Fibroblast of skin of right quadriceps (primary cell): ENCODE measurements at regions not wholly inside any gene's neighbourhood (a gene's known extent, or its start where the extent isn't known, plus 50 kb on each side); places are given as distances from the start of the nearest gene placed in this dataset.
"Not testable (repeated sequence)": the region's sequence is repeated elsewhere in the genome, so short reads cannot be mapped to it uniquely, and the experiment has no call there.

Source experiments
- DNase-seq: peaks from one replicate; pipeline ENCODE4 v3.0.0-alpha.2; 2013

DNA sequence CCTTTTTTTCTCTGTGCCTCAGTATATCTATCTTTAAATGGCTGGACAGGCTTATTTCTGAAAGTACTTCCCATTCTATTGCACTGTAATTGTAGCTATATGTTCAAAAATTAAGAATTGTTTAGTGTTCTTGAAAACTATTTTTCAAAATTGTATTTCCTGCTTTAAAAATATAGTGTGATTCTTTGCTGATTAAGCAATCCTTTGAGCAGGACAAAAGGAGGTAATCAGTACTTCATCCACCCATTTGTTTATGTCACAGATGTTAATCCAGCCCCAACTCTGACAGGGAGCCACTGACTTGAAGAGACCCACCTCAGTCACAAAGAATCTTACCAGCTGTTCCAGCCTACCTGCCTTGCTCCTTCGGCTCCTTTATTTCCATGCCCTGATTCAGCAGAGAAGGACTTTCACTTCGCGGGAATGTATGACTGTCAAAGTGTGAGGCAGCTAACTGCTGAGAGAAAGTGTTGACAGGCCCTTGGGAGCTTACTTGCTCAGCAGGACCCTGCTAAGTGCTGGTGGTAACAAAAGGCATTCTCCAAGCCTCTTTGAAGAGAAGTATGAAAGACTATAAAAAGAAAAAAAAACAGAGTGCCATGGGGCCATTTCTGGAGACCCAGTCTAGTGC is 393.3 kb upstream of the CYRIA start:
- no peak for DNase-seq

DNA sequence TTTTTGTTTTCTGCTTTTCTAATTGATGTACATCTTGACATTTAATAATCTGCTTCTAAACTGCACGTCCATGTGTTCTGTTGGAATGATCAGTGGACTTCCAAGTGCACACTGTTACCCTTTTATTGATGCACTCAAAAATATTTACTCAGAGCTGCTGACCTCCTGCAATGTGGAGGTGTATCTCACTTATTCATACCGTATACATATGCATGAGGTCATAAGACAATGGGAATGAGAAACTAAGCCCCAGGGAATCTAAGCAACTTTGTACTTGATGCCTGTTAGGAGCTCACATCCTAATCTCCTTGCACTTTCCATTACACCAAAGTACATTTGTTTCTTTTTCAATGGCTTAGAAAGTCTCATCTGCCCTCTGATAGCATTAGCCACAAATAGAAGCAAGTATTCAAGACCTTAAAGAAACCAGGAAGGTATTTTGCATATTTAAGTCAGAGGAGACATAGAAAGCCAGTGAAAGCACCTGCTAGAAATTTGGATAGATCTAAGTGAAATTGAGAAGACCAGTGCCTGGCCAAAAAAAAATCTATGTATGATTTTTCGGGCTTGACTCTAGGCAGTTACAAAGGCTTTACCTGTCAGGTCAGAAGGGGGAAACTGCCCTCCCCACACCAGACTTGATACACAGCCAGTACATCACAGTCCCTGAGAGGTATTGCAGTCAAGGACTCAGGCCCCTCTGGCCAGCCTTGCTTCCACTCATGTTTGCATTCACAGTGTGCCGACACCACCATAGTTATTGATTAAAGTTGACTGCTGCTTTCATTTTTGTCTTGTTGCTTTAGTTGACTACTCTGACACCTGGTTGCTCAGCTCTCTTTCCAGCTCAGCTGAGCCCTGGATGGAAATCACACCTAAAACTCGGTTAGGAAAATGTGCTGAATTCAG is 391.7 kb upstream of the CYRIA start:
- no peak for DNase-seq

DNA sequence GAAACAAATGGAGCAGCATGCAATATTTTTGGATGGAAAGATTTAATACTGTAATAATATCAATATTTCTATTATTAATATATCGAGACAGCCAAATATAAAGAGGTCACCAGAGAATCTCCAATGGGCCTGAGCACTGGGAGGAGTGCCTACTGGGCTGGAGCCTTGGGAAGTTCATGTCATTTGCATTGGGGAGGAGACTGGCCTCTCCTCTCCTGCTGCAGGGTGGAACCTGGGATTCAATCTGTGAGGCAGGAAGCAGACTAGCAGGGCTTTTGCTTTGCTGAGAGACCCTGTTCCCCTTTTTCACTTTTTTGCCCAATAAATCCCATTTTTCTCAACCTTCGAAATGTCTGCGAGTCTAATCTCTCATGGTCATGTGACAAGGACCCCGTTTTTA is 390.6 kb upstream of the CYRIA start:
- no peak for DNase-seq

DNA sequence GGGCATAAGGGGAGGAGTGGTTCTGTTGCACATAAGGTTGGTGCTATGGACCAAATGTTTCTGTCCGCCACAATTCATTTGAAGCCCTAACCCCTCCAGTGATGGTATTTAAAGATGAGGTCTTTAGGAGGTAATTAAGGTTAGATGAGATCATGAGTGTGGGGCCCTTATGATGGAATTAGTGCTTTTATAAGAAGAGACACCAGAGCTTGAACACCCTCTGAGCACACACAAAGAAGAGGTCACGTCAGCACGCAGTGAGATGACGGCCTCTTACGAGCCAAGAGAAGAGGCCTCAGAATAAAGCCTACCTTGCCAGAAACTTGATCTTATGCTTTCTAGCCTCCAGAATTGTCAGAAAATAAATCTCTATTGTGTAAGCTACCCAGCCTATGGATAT is 386.4 kb upstream of the CYRIA start:
- DNase-seq, result no peak

DNA sequence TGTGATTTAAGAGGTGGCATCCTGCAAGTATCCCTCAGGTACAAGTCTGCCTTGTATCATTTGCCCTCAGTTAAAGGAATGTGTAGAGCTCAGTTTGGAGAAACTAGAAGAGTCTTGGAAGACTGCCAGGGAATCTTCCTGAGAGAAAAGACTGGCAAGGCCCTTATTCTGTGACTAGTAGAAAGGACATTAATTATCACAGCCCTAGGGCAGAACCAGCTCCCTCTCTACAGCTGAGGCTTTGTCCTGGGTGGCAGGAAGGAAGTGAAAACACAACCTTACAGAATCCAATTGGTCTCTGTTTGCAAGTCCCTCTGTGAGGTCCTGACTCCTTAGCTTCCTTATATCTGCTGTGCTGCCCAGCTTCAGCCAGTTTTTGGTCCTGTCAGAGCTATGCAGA is 385.9 kb upstream of the CYRIA start:
- DNase-seq, result no peak

DNA sequence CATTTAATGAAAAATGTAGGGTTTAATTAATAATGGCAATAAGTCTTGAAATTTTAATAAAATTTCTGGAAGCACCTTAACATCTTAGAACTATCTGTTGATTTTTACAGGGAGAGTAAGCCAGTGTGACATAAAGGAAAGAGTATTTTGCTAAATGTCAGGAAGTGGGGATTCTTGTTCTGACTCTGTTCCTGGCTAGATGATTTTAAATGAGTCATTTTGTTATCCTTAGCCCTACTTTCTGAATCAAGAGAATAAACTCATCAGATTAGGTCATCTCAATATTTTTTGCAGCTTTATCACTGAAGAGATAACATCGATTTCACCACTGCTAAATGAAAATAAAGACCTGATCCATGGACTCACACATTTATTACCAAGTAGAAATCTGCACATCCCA is 377.5 kb upstream of the CYRIA start:
- peak; percentile 43 for DNase-seq

DNA sequence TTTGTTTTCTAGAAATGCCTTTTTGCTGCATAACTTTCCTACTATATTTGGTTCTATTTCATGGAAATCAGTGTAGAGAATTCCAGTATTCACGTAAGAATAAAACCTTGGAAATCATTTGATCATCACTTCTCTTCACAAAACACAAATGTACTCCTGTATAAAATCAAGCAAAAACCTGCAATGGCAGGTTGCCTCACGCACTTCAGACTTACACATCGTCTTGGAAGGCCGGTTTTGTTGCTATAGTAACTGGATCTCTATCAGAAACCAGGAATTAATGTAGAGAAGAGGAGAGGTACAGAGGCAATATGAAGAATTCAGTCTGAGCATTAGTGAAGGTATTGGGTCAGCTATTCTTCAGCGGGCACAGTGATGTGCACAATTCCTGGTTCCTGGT is 370.7 kb upstream of the CYRIA start:
- DNase-seq, result no peak

DNA sequence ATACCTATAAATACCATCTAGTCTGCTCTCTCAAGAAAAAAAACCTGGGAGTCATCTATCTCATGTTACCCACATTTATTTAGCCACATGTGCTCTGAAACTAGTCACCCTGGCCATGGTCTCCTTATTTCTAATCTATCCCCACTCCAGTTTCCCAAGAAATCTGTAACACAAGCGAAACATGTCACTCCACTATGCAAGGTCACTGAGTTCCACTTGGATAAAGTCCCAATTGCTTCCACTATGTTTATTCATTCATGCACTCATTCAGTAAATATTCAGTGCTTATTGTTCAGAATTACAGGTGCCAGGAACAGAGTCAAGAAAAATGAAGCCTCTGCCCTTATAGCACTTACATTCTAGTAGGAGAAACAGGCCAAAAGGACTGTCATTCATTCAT is 369.4 kb upstream of the CYRIA start:
- DNase-seq, result peak; percentile 17

DNA sequence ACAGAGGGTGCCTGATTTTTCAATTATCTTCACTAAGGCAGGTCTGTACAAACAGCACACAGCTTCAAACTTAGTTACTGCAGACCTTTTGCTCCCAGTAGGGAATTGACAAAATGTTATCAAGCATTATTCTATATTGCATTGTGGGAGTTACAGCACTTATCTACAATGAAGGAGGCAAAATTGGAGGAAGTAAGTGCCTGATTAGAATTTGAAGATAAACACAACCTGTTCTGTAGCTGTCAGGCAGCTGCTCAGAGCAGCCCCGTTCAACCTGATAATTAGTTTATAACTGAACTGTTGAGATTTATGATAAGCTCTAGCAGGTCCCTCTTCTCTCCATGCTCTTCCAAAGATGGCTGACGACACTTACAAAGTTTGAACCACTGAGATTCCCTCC is 364.4 kb upstream of the CYRIA start:
- no peak for DNase-seq

DNA sequence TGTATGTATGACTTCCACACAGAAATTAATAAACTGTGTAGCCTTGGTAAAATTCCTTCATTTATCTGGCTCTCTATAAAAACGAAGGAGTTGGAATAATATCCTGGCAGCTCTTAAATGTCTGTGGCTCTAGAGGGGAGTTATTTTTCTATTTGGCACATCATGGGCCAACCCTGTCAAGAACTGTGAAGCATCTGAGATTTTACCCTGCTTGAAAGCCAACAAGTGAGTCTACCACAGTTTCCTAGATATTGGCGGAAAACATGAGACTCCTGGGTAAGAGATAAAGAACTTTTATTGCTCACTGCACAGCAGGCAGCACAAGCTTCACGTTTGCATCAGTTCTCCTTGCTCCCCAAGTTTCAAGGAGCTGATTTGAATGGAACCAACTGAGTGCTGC is 346.7 kb upstream of the CYRIA start:
- no peak for DNase-seq

DNA sequence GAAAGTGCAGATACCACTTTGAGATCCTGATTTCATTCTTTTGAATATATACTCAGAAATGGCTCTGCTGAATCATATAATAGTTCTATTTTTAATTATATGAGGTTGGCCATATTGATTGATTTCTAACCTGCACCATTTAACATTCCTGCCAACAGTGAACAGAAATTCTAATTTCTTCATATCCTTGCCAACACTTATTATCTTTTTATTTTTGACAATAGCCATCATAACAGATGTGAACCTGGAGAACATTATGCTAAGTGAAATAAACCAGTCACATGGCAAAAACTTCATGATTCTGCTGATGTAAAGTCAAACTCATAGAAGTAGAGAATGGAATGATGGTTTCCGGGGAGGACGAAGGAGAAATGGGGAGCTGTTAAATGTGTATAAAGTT is 344.5 kb upstream of the CYRIA start:
- DNase-seq, result no peak

DNA sequence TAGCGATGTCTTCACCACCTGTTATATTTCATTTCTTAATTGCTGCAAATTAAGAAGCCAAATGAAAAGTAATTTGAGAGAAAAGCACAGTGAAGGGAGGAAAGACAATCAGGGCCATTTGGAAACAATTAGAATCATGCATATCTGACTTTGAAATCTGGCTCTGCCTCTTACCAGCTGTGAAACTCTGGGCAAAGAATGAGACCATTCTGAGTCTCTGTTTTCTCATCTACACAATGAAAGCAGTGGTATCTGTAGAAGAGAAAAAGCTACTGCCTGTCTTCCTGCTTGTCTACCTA is 334.5 kb upstream of the CYRIA start:
- no peak for DNase-seq

DNA sequence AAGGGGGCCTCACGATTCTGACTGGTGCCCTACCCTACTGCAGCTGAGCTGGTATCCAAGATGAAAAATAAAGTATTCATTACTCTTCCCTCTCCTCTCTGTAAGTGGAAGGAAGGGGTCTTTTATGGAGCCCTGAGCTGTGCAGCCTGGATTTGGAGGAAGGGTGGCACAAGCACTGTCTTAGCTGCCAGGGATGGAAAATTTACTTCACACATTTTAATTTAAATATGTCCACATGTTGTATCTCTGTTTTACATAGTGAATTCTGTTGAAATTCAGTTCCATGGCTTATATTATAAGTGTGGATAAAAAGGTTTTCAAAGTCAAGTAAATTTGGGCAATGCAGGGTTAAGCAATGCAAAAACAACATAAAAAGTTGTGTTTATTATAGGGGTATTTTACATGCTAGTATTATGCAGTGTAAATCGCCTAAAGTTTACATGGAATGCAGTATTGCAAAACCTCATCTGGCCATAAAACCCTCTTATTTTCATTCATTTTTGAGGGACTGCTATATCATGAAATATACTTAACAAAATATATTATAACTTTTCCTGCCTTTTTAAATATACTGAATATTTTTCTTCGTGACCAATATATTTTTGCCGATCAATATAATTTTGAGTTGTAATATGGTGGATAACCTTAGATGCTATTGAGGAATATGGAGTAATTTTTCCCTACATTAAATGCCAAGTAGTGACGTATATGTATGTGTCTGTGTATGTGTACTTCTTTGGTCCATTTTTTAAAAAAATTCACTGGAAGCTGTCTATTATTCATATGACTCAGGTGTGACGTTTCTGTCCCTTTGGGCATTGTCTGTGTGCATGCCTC is 333.9 kb upstream of the CYRIA start:
- no peak for DNase-seq

DNA sequence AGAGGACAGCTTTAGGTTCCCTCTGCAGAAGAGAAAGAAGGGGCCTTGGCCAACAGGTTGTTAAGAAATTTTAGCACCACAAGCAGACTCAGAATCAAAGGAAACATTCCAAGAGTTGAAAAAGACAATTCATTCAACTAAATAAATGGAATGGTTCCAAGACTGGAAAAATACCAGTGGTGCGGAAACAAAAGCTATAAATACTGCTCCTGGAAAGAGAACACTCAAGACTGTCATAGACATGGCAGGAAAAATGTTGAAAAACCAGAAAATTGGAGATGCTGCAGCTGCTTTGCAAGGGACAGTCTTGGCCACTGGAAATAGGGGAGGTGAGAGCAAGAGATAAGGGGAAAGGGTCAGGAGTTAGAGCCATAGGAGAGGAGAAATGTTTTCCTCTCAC is 312.7 kb upstream of the CYRIA start:
- peak; percentile 5 for DNase-seq

DNA sequence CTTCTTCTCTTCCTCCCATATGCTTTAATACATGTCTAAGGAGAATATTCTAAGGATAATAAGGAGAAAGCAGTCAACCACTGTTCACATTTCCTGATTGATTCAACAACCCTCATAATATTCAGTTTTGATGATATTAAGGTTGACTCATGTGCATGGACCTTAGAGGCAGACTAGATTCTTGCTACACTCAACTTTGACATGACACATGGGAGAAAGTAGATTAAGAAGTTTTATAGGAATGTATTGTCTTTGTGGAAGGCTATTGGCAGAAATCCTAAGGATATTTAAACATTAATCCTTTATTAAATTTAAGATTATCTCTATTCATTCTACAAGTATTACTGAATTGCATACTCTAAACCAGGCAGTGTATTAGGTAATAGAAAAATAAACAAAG is 309.1 kb upstream of the CYRIA start:
- no peak for DNase-seq

DNA sequence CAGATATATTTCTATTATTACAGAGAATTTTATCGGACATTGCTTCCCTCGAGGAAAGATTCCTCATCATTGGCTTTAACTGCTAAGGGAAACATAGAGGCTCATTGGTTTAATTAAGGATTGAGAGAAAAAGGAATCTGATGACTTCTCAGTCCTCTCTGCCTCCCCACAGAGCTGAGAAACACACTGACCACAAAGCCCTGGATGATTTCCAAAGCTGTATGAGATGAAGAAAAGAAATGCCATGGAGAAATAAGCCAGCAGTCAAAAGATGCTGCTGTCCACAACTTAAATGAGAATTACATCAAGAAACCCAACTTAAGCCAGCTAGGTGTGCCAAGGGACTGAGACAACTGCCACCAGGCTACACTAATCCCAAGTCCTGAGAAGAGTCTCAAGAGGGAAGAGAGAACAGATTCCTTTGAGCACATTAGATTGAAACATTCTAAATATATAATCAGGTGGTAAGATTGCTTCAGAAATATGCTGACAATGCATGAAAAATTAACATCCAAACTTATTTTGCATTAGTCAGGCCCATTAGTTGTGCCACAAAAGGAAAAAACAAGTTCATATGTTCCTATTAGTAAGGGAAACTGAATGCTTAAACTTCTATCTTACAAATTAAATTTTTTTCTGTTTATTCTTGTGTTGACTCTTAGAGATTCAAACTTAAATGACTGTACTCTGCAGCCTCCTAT is 308.1 kb upstream of the CYRIA start:
- peak; percentile 65 for DNase-seq

DNA sequence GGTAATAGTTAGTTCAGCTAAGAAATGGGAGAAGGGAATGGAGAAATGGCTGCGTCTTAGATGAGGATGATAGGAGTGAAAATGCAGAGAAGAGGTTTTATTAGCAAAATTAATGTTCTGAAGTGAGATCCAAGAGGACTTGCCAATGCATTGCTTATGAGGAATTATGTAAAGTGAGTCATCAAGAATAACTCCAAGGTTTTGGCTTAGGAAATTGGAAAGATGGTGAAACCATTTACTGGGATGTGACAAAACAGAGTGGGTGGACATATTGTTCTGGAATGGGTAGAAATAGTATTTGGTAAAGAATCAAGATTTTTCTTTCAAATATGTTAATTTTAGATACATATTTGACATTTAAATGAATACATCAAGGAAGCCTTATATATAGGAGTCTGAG is 306.6 kb upstream of the CYRIA start:
- DNase-seq, result peak; percentile 21

DNA sequence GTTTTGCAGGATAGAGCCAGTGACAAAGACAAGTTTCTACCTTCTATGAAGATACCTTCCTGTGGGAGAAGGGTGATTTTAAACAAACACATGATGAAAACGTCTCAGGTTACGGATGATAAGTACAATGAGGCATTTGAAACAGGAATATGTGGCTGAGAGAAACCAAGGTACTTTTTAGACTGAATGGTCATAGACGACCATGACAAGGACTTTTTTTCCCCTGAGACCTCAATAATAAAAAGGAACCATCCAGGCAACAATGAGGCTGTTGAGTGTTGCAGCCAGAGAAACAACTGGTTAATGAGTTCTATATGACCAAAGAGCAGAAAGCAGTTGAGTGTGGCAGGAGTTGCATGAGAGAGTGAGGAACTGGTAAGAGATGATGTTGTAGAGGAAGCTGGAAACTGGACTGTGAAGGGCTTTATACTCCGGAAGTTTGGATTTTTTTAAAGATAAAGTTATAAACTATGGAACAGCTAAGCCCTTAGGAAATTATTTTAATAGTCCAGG is 306.1 kb upstream of the CYRIA start:
- no peak for DNase-seq

DNA sequence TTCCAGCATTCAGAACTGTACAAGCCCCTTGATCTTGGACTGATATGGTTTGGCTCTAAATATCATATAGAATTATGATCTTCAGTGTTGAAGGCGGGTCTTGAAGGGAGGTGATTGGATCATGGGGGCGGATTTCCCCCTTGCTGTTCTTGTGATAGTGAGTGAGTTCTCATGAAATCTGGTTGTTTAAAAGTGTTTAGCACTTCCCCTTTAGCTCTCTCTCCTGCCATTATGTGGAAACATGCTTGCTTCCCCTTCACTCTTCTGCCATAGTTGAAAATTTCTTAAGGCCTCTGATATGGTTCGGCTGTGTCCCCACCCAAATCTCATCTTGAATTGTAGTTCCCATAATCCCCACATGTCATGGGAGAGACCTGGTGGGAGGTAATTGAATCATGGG is 305.3 kb upstream of the CYRIA start:
- not testable (repeated sequence) for DNase-seq

DNA sequence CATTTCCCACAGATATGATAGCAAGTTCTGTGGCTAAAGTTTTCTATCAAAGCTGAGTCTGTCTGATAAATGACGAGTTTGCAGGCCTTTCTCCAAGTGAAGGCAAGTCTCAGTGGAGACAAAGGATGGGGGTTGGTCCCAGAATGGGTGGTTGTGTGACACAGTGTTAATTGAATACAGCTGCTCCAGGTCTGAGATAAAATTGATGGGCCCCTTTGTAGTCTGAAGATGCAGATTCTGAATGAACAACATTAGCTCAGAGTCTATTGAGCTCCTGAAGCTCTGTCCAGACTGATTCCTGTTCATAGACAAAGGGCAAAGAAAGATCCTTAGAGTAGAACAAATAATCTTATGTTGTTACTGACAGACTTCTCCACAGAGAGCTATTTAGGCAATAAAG is 296.9 kb upstream of the CYRIA start:
- DNase-seq, result peak; percentile 8

DNA sequence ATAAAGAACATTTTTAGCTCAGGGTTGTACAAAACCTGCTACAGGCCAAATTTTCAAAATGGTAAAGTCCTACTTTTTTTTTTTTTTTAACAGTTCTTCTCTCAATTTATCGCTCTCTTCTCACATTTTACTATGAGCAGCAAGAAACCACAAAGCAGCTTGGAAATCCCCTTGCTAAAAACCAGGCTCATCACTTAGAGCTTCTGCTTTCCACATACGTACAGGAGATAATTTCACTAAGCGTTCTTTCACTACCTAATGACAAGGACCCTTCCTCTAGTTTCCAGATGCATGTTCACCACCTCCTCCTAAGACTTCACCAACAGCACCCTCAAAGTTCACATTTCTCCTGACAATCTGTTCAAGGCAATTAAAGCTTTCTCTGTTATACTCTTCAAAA is 294.9 kb upstream of the CYRIA start:
- no peak for DNase-seq

DNA sequence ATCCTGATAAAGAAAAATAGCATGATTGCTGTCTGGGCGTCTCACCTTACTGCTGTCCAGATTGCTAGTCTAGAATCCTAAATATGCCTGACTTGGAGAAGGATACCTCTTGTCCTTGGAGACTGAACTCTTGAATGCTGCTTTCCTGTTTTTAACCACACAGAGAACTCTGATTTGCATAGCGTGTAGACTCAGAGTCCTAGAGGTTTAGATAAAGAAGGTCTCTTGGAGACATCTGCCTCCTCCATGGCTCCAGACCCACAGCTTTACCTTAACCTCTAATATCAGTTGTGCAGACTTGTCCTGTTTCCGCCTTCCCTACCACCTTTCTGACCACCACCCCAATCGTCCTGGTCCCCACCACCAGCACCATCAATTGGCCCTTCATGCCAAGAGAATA is 292.6 kb upstream of the CYRIA start:
- DNase-seq, result no peak

DNA sequence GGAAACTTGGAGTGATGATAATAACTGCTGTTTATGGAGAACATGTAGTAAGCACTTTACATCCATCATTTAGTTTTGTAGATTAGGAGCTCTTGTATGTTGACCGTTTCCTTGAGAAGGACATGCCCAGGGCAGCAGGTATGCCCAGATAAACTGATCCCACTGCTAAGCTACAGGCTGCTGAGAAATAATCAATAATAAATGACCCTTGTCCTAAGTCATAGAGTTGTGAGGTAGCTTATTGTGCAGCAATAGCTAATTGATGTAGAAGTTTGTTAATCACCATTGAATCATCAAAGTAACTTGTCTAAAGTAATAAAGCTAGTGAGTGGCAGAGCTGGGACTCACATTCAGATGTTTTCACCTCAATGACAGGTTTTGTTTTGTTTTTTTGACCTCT is 287.2 kb upstream of the CYRIA start:
- DNase-seq, result no peak
